NCI-H1092 (cell line): ENCODE measurements at regions not wholly inside any gene's neighbourhood (a gene's known extent, or its start where the extent isn't known, plus 50 kb on each side); places are given as distances from the start of the nearest gene placed in this dataset.

Source experiments
- DNase-seq: peaks from one replicate; lab custom pipeline; 2025; lab: John Stamatoyannopoulos, UW

DNA sequence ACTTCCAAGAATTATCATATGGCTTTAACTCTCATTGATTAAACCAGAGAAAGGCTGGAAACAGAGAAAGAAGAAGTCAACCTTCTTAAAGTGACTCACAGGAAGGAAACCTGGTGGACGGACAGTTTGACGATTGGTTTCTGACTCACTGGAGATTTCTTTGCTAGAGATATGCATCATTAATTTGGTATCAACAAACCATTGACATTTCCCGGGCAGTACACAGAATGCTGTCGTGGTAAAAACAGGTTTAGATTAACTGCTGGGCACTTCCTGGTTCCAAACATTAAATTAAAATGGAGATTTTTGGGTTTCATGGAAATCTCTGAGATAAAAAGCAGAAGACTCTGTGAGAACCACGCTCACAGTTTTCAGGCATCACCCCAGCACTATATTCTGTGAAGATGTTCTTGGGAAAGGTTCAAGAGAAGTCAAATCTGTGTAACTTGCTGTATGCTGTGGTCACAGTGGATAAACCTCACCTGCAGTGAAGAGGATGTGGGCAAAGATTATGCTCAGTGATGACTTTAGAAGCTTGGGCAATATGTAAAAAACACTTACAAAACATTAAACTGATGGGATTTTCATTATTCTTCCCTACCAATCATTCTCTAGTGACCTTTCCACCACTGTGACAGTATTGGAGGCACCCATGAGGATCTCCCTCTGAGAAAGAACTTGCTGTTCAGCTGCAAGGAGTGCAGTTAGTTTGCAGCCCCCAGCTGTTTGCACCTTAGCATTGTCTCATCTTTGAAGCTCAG is 61.1 kb upstream of the CD44 start:
- DNase-seq, result no peak

DNA sequence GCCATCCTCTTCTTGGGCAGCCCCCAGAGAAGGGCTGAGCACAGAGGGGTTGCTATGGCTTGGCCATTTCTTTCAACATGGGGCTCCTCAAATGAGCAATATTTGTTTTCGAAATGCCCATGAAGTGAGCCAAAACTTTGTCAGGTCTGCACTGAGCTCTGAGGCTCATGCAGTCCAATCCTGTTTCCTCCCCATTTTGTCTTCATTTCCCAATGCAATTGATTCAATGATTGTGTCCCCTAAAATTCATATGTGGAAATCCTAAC is 60.6 kb upstream of the CD44 start:
- DNase-seq, result no peak

DNA sequence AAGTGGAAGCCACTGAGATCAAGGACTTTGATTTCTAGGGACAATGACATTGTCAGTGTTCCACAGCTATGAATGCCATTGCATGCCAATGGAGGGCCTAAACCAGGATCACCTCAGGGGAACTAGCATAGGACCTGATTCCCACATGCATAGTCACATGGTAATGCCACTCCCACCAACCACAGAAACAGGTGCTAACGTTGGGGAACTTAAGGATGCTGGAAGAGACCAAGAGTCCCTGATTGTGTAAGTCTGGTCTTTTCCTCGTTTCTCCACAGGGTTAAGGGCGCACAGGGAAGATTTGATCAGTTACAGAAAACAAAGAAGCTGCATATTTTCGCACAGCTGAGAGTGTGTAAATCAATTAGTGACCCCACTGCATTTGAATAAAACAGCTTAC is 59.4 kb upstream of the CD44 start:
- DNase-seq, result no peak

DNA sequence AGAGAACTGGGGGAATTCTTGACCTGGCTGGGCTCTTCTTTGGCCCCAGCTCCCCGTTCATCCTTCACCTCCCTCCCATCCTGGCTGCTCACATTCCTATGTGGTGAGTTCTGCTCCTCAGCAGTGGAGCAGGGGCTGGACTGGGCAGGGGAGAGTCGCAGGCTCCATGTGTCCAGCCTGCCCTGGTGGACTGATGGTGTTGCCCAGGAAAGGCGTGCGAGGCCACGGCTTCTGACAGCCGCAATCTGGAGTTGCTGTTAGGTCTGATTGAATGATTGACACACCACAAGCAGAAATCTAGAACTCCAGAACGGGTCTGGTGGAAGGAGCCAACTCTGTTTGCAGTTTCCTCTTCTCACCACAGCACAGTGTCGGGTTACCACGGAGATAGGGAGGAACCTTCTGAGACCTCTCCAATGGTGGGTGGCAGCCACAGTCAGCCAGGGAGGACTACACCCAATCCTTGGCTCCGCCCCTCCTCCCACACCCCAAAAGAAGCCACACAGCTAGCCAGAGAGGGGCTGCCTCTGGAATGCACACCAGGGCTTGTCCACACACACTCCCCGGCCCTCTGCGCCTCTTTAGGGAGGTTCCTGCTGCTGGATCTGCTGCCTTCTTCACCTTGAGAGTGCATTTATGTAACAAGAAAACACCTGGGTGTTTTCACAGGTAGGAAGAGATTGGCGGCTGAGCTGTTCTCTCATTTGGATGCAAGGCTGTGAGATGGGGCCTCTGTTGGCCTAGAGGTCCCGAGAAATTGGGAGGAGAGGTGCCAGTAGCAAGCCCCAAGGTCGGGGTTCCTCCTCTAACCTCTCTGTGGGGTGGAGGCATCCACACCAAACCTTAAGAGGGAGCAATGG is 56.4 kb upstream of the CD44 start:
- no peak for DNase-seq

DNA sequence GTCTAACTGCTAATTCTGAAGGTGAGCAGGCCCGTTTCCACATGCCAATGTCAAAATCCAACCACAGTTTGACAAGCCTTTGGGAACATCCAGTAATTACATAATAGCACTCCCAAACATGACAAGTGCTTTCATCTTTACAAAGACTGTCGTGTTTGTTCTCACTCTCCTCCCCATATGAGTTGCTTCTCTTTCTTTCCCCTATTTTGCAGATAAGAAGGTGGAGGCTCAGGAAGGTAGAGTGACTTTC is 55.9 kb upstream of the CD44 start:
- DNase-seq, result no peak

DNA sequence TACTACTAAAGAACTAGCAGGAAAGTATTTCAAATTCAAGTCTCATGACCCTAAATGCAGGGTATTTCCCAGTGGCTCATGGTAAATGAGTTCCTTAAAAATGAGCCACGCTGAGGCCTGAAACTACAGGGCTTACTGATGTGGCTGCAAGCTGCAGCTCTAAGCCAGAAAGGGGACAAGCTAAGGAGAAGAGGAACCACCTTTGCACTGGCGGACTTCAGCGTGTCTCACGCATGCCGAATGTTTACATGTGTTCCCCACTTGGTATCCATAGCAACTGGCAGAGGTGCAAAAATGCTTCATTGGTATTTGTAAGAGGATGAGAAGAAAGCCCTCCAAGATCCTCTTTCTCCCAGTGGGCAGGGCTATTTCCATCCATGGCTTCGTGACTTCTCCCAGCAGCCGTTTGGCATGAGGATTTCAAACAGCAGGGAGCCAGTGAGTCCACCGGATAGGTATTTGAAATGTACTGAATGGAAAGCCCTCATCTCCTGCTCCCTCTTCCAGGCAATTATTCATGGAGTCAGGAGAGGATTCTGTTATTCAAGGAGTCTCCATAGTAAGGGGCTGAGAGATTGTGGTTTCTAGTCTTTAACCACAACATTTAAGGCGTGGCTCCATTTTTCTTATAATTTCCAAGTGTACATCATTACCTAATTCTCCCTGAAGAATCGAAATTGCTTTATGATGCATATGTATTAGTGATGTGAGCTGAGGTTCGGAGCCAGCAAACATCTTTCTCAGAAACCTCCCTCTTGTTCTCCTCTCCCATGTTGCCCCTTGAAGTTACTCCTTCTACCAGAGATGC is 55.3 kb upstream of the CD44 start:
- DNase-seq, result no peak

DNA sequence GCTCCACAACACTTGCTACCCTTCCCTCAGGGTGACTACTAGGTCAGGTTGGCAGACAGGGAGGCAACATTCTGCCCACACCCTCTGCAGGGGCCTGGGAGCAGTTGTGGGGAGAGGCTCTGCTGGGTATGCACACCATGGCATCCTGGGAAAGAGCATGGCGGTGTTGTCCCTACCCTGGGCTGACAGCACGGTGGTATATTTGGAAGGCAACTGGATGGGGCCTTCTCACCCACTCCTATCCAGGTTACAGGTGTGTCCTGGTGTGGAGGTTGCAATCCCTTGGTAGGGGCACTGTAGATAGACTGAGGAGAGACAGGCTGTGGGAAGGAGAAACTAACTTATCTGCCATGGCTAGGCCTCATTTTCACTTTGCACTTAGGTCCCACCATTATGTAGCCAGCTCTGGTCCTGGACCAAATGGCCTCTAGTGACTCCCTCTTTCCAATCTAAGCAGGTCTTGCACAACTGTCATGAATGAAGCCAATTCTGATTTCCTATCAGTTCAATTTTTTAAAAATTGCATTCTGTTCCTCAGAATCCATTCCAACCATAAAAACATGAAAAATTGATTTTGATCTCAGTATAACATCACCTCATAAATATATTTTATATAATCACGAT is 54.0 kb upstream of the CD44 start:
- DNase-seq, result no peak

DNA sequence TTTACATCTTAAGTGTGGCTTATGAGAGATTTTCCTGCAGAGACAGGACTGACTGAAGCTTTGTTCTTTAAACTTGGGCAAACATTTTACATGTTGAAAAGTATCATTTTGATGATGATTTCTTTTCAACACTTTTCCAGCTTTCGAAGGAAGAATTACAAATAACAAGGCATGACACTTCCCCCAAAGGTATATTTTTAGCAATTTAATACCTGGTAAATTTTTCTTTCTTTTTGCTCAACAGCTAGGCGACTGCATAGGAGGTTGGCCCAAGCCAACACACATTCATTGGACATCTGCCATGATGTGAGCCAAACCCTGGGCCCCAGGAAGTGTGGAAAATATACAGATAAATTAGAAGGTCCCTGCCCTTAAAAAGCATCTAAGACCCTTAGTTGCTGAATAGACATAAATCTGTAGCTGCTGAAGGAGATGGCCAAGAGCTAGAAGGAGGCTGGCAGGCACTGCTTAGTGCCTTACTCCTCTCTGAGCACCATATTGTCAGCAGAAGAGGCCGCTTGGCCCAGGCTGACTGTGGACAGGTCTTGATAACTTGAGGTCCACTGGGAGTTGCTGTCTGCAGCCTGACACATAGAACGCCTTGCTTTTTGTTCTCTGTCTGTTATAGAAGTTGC is 53.3 kb upstream of the CD44 start:
- no peak for DNase-seq

DNA sequence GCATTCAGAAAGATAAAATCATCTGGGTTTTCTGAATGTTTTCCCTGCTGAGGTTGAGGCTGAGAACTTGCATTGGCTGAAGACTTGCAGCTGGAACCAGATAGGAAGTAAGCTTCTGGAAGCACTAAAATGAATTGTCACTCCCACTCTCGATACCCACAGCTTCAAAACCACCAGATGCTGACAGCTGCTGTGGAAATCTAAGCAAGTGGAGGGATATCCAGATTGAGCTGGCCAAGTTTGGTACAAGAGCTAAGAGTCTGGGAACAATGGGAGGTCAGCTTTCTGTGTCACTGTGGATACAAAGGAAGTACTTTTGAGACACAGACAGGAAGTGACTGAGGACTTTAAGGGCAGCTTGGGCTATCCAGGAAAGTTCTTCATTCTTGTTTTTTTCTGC is 51.3 kb upstream of the CD44 start:
- no peak for DNase-seq

DNA sequence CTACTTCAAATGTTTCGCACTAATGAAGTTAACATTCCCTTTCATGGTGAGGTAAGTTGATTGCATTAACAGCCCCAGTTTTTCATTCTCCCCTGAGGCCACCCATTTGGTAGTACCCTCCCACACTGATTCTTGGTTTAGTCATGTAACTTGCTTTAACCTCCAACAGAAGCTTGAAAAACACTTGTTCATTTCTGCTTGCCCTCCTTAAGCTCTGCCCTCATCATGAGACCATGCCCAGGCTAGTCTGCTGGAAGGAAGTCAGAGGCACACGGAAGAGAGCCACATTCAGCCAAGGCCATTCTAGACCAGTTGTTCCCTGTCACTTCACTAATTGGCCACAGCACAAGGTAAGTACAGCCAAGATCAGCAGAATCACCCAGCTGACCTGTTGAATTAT is 50.7 kb upstream of the CD44 start:
- no peak for DNase-seq

DNA sequence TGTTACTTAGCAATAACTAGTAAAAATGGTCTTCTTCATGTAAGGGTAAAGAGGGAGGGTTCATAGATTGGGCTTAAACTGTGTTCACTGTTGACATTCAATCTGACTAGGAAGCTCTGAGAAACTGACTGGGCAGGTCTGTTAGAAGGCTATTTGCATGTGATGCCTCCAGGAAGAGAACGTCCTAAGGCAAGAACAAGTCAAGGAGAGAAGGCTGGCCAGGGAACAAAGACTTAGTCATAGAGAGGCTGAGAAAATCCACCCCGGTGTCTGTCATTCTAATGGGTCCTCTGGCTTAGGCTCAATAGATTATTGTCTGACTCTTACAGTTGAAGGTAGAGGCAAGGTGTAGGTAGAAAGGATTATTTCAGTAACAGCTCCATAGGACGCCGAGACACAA is 50.3 kb upstream of the CD44 start:
- no peak for DNase-seq
